GM12878 (cell line): ENCODE measurements at regions not wholly inside any gene's neighbourhood (a gene's known extent, or its start where the extent isn't known, plus 50 kb on each side); places are given as distances from the start of the nearest gene placed in this dataset.

ENCODE experiments used
- CEBPB ChIP-seq, 2 experiments: fragments of 150-350 bp in 1 of 2; IDR thresholded peaks; 2 replicates each; pipeline ENCODE4 v1.6.1; 2012 to 2014; ENCODE audit warnings: low read depth in 2 of 2, low read length in 2 of 2, borderline replicate concordance in 1 of 2, inconsistent platforms in 1 of 2
- GABPA ChIP-seq: IDR thresholded peaks from 2 replicates; pipeline ENCODE4 v1.6.1; 2014; ENCODE audit warnings: antibody characterized with exemption, low read depth, mild to moderate bottlenecking, inconsistent platforms
- HDAC6 ChIP-seq: fragments of 200-600 bp; sonication (generic); IDR thresholded peaks from one replicate; pipeline ENCODE4 v1.8.0; 2017; ENCODE audit warnings: antibody characterized with exemption; ENCODE audit not compliant: unreplicated experiment

DNA sequence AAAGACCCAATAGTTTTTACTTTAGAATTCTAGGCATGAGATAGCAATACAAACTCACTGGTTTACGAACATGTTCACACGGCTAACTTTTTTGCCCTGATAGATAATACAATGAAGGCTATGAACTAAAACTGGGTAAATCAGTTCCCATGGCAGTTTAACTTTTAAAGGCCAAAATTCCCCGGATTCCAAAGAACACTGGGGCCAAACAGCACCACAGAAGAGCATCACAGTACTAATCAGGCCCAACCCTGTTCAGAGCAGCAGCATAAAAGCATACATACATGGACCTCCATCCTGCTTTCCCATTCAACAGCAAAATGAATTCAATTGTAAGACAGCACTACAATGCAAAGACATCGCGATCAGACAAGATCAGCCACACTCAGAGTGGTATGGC is 540.3 kb upstream of the CCDC54 start:
- TF ChIP-seq GABPA = no peak
- no peak for TF ChIP-seq HDAC6
- no peak for TF ChIP-seq CEBPB (IDR thresholded peaks at IDR 0.05; ENCODE audit: borderline replicate concordance in 1 of 2, low read depth in 2 of 2, low read length in 2 of 2)
